OCI-LY1 (cell line): ENCODE measurements at regions not wholly inside any gene's neighbourhood (a gene's known extent, or its start where the extent isn't known, plus 50 kb on each side); places are given as distances from the start of the nearest gene placed in this dataset.

Source experiments
- CTCF ChIP-seq: fragments of 200-600 bp; sonication (generic), shearing (Covaris generic); IDR thresholded peaks from 2 replicates; pipeline ENCODE4 v1.5.1; 2017; ENCODE audit warnings: mild to moderate bottlenecking, antibody characterized with exemption, low read length, moderate library complexity, mixed read lengths
- EZH2 ChIP-seq: fragments of 200-600 bp; sonication (generic), shearing (Covaris generic); IDR thresholded peaks from 2 replicates; pipeline ENCODE4 v1.8.0; 2017; ENCODE audit warnings: borderline replicate concordance, mixed run types, mild to moderate bottlenecking, antibody characterized with exemption, low read length, moderate library complexity, mixed read lengths

DNA sequence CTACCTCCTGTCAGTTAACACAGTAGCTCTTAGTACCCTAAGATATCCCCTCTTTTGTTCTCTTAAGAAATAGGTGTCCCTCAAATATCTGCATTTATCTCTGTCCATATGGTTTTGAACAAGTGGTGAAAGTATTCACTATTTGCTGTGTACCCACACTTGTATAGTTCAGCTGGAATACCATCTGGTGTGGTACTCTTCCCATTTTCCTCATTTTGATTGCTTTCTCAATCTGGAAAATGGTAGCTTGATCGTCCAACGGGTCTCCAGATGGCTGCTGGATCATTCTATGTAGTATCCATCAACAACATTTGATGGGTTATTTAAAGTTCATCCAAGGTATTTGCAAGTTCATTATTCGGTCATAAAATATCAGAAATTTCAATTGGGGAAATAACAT, 100.3 kb upstream of the DPYD start:
- TF ChIP-seq CTCF (no peak), EZH2 (no peak)
